ENCODE measurements at regions not wholly inside any gene's neighbourhood (a gene's known extent, or its start where the extent isn't known, plus 50 kb on each side); places are given as distances from the start of the nearest gene placed in this dataset.

DNA sequence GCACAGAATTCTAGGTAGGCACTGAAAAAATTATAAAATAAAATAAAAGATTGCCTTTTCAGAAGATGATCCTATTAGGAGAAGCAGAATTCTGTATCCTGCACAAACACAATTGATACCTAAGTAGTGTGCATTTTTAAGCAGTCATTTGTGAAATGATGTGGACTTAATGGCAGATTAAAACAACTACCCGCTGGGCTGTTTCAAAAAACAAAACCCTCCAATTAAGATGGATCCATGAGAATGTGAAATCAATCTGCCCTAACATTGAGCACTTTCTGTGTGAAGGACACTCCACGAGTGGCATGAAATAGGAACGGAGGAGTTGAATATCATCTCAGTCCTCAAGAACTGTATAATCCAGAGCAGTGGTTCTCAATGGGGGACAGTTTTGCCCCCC lies 1012.8 kb upstream of the EEF2KMT start:
- no peaks in the 10 kb centered on the region for H3F3A ChIP-seq (replicated peaks; ENCODE audit: low read depth)
- H3K4me2 ChIP-seq, result no peak overlapping the region
- Mint-ChIP-seq H3K4me3 (no peak overlapping the region), H3K4me1 (peaks cover 17% of the 10 kb centered on the region), H3K36me3 (ENCODE audit: low read depth) (peaks cover 5% of the 10 kb centered on the region; the same call in 1 of the 3 replicates), H3K9me3 (peaks cover 6% of the 10 kb centered on the region; the same call in 2 of the 3 replicates), H3K27ac (no peak overlapping the region), H3K27me3 (ENCODE audit: insufficient read depth, low read depth, poor library complexity) (no peaks in the 10 kb centered on the region)
- no peaks in the 10 kb centered on the region for H4K20me1 ChIP-seq (replicated peaks; ENCODE audit: insufficient read depth)
- DNase-seq (ENCODE audit: low spot score) (no peak), ATAC-seq (no peak)
- no peak overlapping the region for H2AFZ ChIP-seq
- no peak overlapping the region for H3K4me3 ChIP-seq
- no peak overlapping the region for H3K27ac ChIP-seq (ENCODE audit: low read depth)
- H3K4me1 ChIP-seq (ENCODE audit: insufficient read depth), result peaks cover 4% of the 10 kb centered on the region; the same call in 1 of the 2 replicates
- H3K27me3 ChIP-seq (ENCODE audit: insufficient read depth), result no peaks in the 10 kb centered on the region
- H3K79me2 ChIP-seq (replicated peaks; ENCODE audit: insufficient read depth), result no peaks in the 10 kb centered on the region
- 0 out of 2 replicates have a peak, but pooled peaks cover 7% of the 10 kb centered on the region for H3K36me3 ChIP-seq (ENCODE audit: insufficient read depth)
- TF ChIP-seq NANOG (IDR thresholded peaks at IDR 0.05; ENCODE audit: borderline replicate concordance), result no peak
- TF ChIP-seq POLR2AphosphoS5 (IDR thresholded peaks at IDR 0.05; ENCODE audit: low read depth), result no peak
- no peak for TF ChIP-seq ZNF331 (CRISPR knock-in tag; IDR thresholded peaks at IDR 0.05; ENCODE audit: low read depth)
- TF ChIP-seq, protein P1, sequence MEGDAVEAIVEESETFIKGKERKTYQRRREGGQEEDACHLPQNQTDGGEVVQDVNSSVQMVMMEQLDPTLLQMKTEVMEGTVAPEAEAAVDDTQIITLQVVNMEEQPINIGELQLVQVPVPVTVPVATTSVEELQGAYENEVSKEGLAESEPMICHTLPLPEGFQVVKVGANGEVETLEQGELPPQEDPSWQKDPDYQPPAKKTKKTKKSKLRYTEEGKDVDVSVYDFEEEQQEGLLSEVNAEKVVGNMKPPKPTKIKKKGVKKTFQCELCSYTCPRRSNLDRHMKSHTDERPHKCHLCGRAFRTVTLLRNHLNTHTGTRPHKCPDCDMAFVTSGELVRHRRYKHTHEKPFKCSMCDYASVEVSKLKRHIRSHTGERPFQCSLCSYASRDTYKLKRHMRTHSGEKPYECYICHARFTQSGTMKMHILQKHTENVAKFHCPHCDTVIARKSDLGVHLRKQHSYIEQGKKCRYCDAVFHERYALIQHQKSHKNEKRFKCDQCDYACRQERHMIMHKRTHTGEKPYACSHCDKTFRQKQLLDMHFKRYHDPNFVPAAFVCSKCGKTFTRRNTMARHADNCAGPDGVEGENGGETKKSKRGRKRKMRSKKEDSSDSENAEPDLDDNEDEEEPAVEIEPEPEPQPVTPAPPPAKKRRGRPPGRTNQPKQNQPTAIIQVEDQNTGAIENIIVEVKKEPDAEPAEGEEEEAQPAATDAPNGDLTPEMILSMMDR (conservative IDR thresholded peaks at IDR 0.05; ENCODE audit: low read depth in 2 of 2), result no peak
- no peak for TF ChIP-seq CREB1 (CRISPR knock-in tag; IDR thresholded peaks at IDR 0.05; ENCODE audit: low read depth)
- TF ChIP-seq ZNF114 (CRISPR knock-in tag; IDR thresholded peaks at IDR 0.05), result no peak
- no peak for TF ChIP-seq JUNB (IDR thresholded peaks at IDR 0.05; ENCODE audit: unreplicated experiment)
- no peak for TF ChIP-seq STAT1 (IDR thresholded peaks at IDR 0.05; ENCODE audit: unreplicated experiment)
- TF ChIP-seq, protein P2, sequence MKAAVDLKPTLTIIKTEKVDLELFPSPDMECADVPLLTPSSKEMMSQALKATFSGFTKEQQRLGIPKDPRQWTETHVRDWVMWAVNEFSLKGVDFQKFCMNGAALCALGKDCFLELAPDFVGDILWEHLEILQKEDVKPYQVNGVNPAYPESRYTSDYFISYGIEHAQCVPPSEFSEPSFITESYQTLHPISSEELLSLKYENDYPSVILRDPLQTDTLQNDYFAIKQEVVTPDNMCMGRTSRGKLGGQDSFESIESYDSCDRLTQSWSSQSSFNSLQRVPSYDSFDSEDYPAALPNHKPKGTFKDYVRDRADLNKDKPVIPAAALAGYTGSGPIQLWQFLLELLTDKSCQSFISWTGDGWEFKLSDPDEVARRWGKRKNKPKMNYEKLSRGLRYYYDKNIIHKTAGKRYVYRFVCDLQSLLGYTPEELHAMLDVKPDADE (IDR thresholded peaks at IDR 0.05), result no peak
- TF ChIP-seq, protein P3, sequence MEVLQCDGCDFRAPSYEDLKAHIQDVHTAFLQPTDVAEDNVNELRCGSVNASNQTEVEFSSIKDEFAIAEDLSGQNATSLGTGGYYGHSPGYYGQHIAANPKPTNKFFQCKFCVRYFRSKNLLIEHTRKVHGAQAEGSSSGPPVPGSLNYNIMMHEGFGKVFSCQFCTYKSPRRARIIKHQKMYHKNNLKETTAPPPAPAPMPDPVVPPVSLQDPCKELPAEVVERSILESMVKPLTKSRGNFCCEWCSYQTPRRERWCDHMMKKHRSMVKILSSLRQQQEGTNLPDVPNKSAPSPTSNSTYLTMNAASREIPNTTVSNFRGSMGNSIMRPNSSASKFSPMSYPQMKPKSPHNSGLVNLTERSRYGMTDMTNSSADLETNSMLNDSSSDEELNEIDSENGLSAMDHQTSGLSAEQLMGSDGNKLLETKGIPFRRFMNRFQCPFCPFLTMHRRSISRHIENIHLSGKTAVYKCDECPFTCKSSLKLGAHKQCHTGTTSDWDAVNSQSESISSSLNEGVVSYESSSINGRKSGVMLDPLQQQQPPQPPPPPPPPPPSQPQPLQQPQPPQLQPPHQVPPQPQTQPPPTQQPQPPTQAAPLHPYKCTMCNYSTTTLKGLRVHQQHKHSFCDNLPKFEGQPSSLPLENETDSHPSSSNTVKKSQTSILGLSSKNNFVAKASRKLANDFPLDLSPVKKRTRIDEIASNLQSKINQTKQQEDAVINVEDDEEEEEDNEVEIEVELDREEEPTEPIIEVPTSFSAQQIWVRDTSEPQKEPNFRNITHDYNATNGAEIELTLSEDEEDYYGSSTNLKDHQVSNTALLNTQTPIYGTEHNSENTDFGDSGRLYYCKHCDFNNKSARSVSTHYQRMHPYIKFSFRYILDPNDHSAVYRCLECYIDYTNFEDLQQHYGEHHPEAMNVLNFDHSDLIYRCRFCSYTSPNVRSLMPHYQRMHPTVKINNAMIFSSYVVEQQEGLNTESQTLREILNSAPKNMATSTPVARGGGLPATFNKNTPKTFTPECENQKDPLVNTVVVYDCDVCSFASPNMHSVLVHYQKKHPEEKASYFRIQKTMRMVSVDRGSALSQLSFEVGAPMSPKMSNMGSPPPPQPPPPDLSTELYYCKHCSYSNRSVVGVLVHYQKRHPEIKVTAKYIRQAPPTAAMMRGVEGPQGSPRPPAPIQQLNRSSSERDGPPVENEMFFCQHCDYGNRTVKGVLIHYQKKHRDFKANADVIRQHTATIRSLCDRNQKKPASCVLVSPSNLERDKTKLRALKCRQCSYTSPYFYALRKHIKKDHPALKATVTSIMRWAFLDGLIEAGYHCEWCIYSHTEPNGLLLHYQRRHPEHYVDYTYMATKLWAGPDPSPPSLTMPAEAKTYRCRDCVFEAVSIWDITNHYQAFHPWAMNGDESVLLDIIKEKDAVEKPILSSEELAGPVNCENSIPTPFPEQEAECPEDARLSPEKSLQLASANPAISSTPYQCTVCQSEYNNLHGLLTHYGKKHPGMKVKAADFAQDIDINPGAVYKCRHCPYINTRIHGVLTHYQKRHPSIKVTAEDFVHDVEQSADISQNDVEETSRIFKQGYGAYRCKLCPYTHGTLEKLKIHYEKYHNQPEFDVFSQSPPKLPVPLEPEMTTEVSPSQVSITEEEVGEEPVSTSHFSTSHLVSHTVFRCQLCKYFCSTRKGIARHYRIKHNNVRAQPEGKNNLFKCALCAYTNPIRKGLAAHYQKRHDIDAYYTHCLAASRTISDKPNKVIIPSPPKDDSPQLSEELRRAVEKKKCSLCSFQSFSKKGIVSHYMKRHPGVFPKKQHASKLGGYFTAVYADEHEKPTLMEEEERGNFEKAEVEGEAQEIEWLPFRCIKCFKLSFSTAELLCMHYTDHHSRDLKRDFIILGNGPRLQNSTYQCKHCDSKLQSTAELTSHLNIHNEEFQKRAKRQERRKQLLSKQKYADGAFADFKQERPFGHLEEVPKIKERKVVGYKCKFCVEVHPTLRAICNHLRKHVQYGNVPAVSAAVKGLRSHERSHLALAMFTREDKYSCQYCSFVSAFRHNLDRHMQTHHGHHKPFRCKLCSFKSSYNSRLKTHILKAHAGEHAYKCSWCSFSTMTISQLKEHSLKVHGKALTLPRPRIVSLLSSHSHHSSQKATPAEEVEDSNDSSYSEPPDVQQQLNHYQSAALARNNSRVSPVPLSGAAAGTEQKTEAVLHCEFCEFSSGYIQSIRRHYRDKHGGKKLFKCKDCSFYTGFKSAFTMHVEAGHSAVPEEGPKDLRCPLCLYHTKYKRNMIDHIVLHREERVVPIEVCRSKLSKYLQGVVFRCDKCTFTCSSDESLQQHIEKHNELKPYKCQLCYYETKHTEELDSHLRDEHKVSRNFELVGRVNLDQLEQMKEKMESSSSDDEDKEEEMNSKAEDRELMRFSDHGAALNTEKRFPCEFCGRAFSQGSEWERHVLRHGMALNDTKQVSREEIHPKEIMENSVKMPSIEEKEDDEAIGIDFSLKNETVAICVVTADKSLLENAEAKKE (CRISPR knock-in tag; IDR thresholded peaks at IDR 0.05), result no peak
- TF ChIP-seq, protein P4, sequence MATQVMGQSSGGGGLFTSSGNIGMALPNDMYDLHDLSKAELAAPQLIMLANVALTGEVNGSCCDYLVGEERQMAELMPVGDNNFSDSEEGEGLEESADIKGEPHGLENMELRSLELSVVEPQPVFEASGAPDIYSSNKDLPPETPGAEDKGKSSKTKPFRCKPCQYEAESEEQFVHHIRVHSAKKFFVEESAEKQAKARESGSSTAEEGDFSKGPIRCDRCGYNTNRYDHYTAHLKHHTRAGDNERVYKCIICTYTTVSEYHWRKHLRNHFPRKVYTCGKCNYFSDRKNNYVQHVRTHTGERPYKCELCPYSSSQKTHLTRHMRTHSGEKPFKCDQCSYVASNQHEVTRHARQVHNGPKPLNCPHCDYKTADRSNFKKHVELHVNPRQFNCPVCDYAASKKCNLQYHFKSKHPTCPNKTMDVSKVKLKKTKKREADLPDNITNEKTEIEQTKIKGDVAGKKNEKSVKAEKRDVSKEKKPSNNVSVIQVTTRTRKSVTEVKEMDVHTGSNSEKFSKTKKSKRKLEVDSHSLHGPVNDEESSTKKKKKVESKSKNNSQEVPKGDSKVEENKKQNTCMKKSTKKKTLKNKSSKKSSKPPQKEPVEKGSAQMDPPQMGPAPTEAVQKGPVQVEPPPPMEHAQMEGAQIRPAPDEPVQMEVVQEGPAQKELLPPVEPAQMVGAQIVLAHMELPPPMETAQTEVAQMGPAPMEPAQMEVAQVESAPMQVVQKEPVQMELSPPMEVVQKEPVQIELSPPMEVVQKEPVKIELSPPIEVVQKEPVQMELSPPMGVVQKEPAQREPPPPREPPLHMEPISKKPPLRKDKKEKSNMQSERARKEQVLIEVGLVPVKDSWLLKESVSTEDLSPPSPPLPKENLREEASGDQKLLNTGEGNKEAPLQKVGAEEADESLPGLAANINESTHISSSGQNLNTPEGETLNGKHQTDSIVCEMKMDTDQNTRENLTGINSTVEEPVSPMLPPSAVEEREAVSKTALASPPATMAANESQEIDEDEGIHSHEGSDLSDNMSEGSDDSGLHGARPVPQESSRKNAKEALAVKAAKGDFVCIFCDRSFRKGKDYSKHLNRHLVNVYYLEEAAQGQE (IDR thresholded peaks at IDR 0.05; ENCODE audit: unreplicated experiment), result no peak
- no peak for TF ChIP-seq EZH2 (IDR thresholded peaks at IDR 0.05; ENCODE audit: low read depth, unreplicated experiment)
- no peak for TF ChIP-seq EZH2phosphoT487 (IDR thresholded peaks at IDR 0.05; ENCODE audit: unreplicated experiment)
- no peaks in the 10 kb centered on the region for H3K9me2 ChIP-seq (ENCODE audit: insufficient read depth)
